ENCODE measurements at regions not wholly inside any gene's neighbourhood (a gene's known extent, or its start where the extent isn't known, plus 50 kb on each side); places are given as distances from the start of the nearest gene placed in this dataset.

DNA sequence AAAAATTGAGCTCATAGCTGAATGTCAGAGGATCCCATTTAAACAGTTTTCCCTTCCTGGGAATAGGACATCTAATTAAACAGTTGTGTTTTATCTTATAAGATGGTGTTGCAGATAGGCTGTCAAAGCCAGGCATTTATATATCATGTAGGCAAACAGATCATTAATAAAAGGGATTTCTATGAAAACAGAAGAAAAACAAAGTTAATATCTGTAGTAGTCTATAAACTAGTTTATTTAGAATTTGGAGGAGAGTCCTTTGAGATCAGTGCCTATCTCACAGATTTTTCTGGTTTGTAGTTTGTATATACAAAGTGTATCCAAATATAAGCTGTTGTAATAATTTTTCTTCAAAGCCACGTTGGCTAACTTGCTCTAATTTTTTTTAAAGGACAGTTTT is 1738.2 kb upstream of the PIK3C3 start:
- TF ChIP-seq, protein P1, sequence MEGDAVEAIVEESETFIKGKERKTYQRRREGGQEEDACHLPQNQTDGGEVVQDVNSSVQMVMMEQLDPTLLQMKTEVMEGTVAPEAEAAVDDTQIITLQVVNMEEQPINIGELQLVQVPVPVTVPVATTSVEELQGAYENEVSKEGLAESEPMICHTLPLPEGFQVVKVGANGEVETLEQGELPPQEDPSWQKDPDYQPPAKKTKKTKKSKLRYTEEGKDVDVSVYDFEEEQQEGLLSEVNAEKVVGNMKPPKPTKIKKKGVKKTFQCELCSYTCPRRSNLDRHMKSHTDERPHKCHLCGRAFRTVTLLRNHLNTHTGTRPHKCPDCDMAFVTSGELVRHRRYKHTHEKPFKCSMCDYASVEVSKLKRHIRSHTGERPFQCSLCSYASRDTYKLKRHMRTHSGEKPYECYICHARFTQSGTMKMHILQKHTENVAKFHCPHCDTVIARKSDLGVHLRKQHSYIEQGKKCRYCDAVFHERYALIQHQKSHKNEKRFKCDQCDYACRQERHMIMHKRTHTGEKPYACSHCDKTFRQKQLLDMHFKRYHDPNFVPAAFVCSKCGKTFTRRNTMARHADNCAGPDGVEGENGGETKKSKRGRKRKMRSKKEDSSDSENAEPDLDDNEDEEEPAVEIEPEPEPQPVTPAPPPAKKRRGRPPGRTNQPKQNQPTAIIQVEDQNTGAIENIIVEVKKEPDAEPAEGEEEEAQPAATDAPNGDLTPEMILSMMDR (IDR thresholded peaks at IDR 0.05), result no peak
- no peak for TF ChIP-seq EP300 (IDR thresholded peaks at IDR 0.05)
- no peak for TF ChIP-seq POLR2A (IDR thresholded peaks at IDR 0.05)

All from ovary (tissue), 3 donors.